ENCODE measurements at regions not wholly inside any gene's neighbourhood (a gene's known extent, or its start where the extent isn't known, plus 50 kb on each side); places are given as distances from the start of the nearest gene placed in this dataset.
"Not testable (repeated sequence)": the region's sequence is repeated elsewhere in the genome, so short reads cannot be mapped to it uniquely, and the experiment has no call there.

GRCh38 chr14:82913396-82913795 is 1379.7 kb upstream of the SEL1L start:
- DNase-seq (ENCODE audit: extremely low spot score): no peak
- POLR2A ChIA-PET: no interaction called here
- TF ChIP-seq L3MBTL2 (conservative IDR thresholded peaks at IDR 0.05): no peak
- no peak for TF ChIP-seq PKNOX1 (IDR thresholded peaks at IDR 0.05)
- no peak for TF ChIP-seq FOXM1 (IDR thresholded peaks at IDR 0.05; ENCODE audit: borderline replicate concordance)
- no peak for TF ChIP-seq NFRKB (IDR thresholded peaks at IDR 0.05)
- no peak for TF ChIP-seq ARNT (IDR thresholded peaks at IDR 0.05)
- TF ChIP-seq SP1 (IDR thresholded peaks at IDR 0.05): no peak
- TF ChIP-seq ELF4 (IDR thresholded peaks at IDR 0.05): no peak
- TF ChIP-seq BHLHE40 (IDR thresholded peaks at IDR 0.05; ENCODE audit: borderline replicate concordance): no peak
- CTCF ChIA-PET: no interaction called here

- CTCF ChIA-PET: no interaction called here
- TF ChIP-seq NFRKB (IDR thresholded peaks at IDR 0.05) (no peak), ARNT (IDR thresholded peaks at IDR 0.05) (no peak), ZNF384 (IDR thresholded peaks at IDR 0.05) (no peak), FOXM1 (IDR thresholded peaks at IDR 0.05; ENCODE audit: borderline replicate concordance) (no peak), CTBP1 (IDR thresholded peaks at IDR 0.05; ENCODE audit: borderline replicate concordance) (no peak), SUZ12 (IDR thresholded peaks at IDR 0.05) (no peak), PKNOX1 (IDR thresholded peaks at IDR 0.05) (no peak), FOXA1 (IDR thresholded peaks at IDR 0.05) (no peak), BHLHE40 (IDR thresholded peaks at IDR 0.05; ENCODE audit: borderline replicate concordance) (no peak)
- DNase-seq (ENCODE audit: extremely low spot score): no peak
- POLR2A ChIA-PET: no interaction called here
Observed at GRCh38 chr14:82915381-82915780, 1381.7 kb upstream of the SEL1L start.

- CTCF ChIA-PET: no interaction called here
Observed at GRCh38 chr14:82935691-82936090, 1402.0 kb upstream of the SEL1L start.

GRCh38 chr14:82951171-82951570 is 1417.5 kb upstream of the SEL1L start:
- POLR2A ChIA-PET: no interaction called here
- CTCF ChIA-PET: no interaction called here
- TF ChIP-seq ELF4 (IDR thresholded peaks at IDR 0.05) (no peak), NFRKB (IDR thresholded peaks at IDR 0.05) (no peak), TARDBP (IDR thresholded peaks at IDR 0.05) (no peak), FOXM1 (IDR thresholded peaks at IDR 0.05; ENCODE audit: borderline replicate concordance) (no peak), HDGF (IDR thresholded peaks at IDR 0.05; ENCODE audit: borderline replicate concordance) (no peak), ARNT (IDR thresholded peaks at IDR 0.05) (no peak), CTBP1 (IDR thresholded peaks at IDR 0.05; ENCODE audit: borderline replicate concordance) (no peak), SUZ12 (IDR thresholded peaks at IDR 0.05) (no peak), ZNF384 (IDR thresholded peaks at IDR 0.05) (no peak)
- no peak for DNase-seq (ENCODE audit: extremely low spot score)

More at GRCh38 chr14:82935691-82936090, 1402.0 kb upstream of the SEL1L start:
- no peak for DNase-seq (ENCODE audit: extremely low spot score)
- TF ChIP-seq CTBP1 (IDR thresholded peaks at IDR 0.05; ENCODE audit: borderline replicate concordance) (no peak), LEF1 (IDR thresholded peaks at IDR 0.05; ENCODE audit: borderline replicate concordance) (no peak), HDGF (IDR thresholded peaks at IDR 0.05; ENCODE audit: borderline replicate concordance) (no peak), FOXK2 (IDR thresholded peaks at IDR 0.05) (no peak), FOXA1 (IDR thresholded peaks at IDR 0.05) (no peak), SP1 (IDR thresholded peaks at IDR 0.05) (no peak), SUZ12 (IDR thresholded peaks at IDR 0.05) (no peak), ZNF384 (IDR thresholded peaks at IDR 0.05) (no peak), ELF4 (IDR thresholded peaks at IDR 0.05) (no peak), NFRKB (IDR thresholded peaks at IDR 0.05) (no peak), FOXM1 (IDR thresholded peaks at IDR 0.05; ENCODE audit: borderline replicate concordance) (no peak), TARDBP (IDR thresholded peaks at IDR 0.05) (no peak), L3MBTL2 (conservative IDR thresholded peaks at IDR 0.05) (no peak), BHLHE40 (IDR thresholded peaks at IDR 0.05; ENCODE audit: borderline replicate concordance) (no peak), ARNT (IDR thresholded peaks at IDR 0.05) (no peak), PKNOX1 (IDR thresholded peaks at IDR 0.05) (no peak)
- POLR2A ChIA-PET: no interaction called here

- CTCF ChIA-PET: no interaction called here
- TF ChIP-seq FOXM1 (IDR thresholded peaks at IDR 0.05; ENCODE audit: borderline replicate concordance) (no peak), HDGF (IDR thresholded peaks at IDR 0.05; ENCODE audit: borderline replicate concordance) (no peak), ARNT (IDR thresholded peaks at IDR 0.05) (no peak), BHLHE40 (IDR thresholded peaks at IDR 0.05; ENCODE audit: borderline replicate concordance) (no peak), CTBP1 (IDR thresholded peaks at IDR 0.05; ENCODE audit: borderline replicate concordance) (no peak), FOXA1 (IDR thresholded peaks at IDR 0.05) (no peak), ELF4 (IDR thresholded peaks at IDR 0.05) (no peak), PKNOX1 (IDR thresholded peaks at IDR 0.05) (no peak), SUZ12 (IDR thresholded peaks at IDR 0.05) (no peak), ZNF384 (IDR thresholded peaks at IDR 0.05) (no peak), SP1 (IDR thresholded peaks at IDR 0.05) (no peak), NFRKB (IDR thresholded peaks at IDR 0.05) (no peak), L3MBTL2 (conservative IDR thresholded peaks at IDR 0.05) (no peak), FOXK2 (IDR thresholded peaks at IDR 0.05) (no peak), LEF1 (IDR thresholded peaks at IDR 0.05; ENCODE audit: borderline replicate concordance) (no peak), TARDBP (IDR thresholded peaks at IDR 0.05) (no peak)
- DNase-seq (ENCODE audit: extremely low spot score): no peak
- POLR2A ChIA-PET: no interaction called here
Observed at GRCh38 chr14:82963756-82964155, 1430.1 kb upstream of the SEL1L start.

- no peak for TF ChIP-seq HDGF (IDR thresholded peaks at IDR 0.05; ENCODE audit: borderline replicate concordance)
- TF ChIP-seq ARNT (IDR thresholded peaks at IDR 0.05): no peak
- TF ChIP-seq FOXA1 (IDR thresholded peaks at IDR 0.05): no peak
- no peak for TF ChIP-seq ZNF384 (IDR thresholded peaks at IDR 0.05)
- no peak for TF ChIP-seq PKNOX1 (IDR thresholded peaks at IDR 0.05)
- no peak for TF ChIP-seq CTBP1 (IDR thresholded peaks at IDR 0.05; ENCODE audit: borderline replicate concordance)
- TF ChIP-seq SUZ12 (IDR thresholded peaks at IDR 0.05): no peak
- TF ChIP-seq TARDBP (IDR thresholded peaks at IDR 0.05): no peak
- no peak for TF ChIP-seq LEF1 (IDR thresholded peaks at IDR 0.05; ENCODE audit: borderline replicate concordance)
- TF ChIP-seq SP1 (IDR thresholded peaks at IDR 0.05): no peak
- no peak for TF ChIP-seq L3MBTL2 (conservative IDR thresholded peaks at IDR 0.05)
- TF ChIP-seq NFRKB (IDR thresholded peaks at IDR 0.05): no peak
- TF ChIP-seq ELF4 (IDR thresholded peaks at IDR 0.05): no peak
- CTCF ChIA-PET: no interaction called here
- POLR2A ChIA-PET: no interaction called here
- no peak for DNase-seq (ENCODE audit: extremely low spot score)
Observed at GRCh38 chr14:82987502-82988124, 1454.0 kb upstream of the SEL1L start.

- POLR2A ChIA-PET; CTCF ChIA-PET; DNase-seq (ENCODE audit: extremely low spot score): not testable (repeated sequence)
Observed at GRCh38 chr14:82994547-82994946, 1460.9 kb upstream of the SEL1L start.
